ENCODE measurements at regions not wholly inside any gene's neighbourhood (a gene's known extent, or its start where the extent isn't known, plus 50 kb on each side); places are given as distances from the start of the nearest gene placed in this dataset.

DNA sequence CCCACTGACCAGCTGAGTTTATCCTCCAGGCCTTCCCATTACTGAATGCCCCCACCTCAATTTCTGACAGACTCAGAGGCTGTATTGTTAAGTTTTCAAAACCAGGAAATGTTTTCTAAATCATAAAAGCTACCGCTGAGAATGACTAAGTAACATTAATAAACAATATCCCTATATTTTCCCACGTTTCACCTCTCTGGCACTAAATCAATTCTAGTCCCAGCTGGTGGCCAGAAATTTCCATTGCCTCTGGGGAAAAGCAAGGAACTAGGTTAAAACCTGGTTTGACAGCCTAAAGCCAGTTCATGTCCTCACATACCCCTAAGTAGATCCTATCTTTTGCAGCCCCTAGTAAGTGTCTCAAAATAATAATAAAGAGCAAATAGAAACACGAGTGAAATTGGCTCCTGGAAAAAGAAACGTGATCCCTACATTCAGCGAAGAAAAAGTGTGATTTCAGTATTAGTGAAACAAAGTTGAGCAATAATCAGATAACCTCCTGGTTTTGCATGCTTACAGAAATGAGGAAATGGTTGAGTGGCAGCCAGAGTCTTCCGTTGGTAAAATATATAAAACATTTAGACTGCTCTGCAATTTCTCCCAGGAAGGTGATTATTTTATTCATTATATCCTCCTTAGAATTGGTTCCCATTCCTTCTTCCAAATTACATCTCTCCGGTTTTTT lies 110.9 kb downstream of the ESM1 start:
- TF ChIP-seq, protein P1, sequence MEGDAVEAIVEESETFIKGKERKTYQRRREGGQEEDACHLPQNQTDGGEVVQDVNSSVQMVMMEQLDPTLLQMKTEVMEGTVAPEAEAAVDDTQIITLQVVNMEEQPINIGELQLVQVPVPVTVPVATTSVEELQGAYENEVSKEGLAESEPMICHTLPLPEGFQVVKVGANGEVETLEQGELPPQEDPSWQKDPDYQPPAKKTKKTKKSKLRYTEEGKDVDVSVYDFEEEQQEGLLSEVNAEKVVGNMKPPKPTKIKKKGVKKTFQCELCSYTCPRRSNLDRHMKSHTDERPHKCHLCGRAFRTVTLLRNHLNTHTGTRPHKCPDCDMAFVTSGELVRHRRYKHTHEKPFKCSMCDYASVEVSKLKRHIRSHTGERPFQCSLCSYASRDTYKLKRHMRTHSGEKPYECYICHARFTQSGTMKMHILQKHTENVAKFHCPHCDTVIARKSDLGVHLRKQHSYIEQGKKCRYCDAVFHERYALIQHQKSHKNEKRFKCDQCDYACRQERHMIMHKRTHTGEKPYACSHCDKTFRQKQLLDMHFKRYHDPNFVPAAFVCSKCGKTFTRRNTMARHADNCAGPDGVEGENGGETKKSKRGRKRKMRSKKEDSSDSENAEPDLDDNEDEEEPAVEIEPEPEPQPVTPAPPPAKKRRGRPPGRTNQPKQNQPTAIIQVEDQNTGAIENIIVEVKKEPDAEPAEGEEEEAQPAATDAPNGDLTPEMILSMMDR (conservative IDR thresholded peaks at IDR 0.05): no peak
- TF ChIP-seq ZFX (IDR thresholded peaks at IDR 0.05): no peak
